HTR-8/SVneo (cell line): ENCODE measurements at regions not wholly inside any gene's neighbourhood (a gene's known extent, or its start where the extent isn't known, plus 50 kb on each side); places are given as distances from the start of the nearest gene placed in this dataset.
A peak's percentile ranks its signal among the peaks of the same experiment; 100 is the strongest.

Experiments used
- DNase-seq: peaks from one replicate; pipeline ENCODE4 v3.0.0; 2011; ENCODE audit warnings: low spot score, mixed read lengths; ENCODE audit not compliant: insufficient read length
- FAIRE-seq: peaks from 2 replicates; lab custom pipeline; 2011; peaks lifted over from hg19 to GRCh38; lab: Jason Lieb, UNC

DNA sequence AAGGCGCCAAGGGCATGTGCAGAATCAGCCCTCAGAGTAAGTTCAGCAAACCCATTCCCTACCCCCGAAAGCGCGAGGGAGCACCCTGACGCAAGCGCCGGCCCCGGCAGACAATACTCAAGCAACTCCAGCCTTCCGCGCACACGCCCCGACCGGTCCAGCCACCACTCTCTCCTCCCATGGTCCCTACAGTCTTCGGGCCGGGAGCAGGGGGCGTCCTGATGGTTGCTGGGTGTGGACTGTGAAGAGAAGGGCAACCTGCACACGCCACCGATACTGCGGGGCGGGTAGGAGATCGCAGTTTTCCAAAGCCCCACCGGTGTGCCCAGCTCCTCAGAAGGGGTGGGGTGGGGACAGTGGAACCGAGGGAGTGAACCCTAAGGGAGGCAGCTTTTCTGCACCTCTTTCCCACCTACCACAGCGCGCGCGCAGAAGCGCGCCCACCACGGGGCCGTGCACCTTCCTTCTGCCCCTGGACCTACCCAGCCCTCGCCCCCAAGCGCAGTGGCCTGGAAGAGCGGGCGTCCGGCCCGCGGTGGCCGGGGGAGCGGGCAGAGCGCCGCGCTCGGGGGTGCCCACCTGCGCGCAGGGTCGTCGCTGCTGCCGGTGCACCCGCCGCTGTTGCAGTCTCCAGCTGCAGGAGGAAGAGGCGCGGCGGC lies 650.2 kb upstream of the DIPK2B start:
- FAIRE-seq: no peak
- DNase-seq: no peak

DNA sequence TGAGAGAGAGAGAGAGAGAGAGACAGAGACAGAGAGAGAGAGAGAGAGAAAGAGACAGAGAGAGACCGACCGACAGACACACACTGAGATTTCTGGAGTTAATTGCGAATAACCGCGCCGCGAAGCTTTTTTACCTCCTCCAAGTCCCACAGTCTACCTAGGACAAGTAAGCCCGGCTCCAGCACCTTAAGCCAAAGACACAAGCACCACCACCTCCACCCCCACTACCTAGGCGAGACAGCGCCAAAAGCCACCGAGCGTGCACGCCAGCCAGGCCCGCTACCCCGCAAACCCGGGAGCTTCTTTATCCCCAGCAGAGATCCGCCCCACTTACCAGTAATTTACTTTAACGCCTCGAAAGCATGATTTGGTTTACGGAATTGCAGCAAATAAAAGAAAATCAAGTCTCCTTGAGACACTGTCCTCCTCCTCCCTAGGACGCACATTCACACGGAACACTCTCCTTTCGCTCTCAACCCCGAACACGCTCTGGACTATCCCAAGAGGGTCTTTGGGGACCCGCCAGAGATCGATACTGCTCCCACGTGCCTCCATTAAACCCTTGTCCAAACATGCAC lies 649.6 kb upstream of the DIPK2B start:
- FAIRE-seq: no peak
- DNase-seq: no peak

DNA sequence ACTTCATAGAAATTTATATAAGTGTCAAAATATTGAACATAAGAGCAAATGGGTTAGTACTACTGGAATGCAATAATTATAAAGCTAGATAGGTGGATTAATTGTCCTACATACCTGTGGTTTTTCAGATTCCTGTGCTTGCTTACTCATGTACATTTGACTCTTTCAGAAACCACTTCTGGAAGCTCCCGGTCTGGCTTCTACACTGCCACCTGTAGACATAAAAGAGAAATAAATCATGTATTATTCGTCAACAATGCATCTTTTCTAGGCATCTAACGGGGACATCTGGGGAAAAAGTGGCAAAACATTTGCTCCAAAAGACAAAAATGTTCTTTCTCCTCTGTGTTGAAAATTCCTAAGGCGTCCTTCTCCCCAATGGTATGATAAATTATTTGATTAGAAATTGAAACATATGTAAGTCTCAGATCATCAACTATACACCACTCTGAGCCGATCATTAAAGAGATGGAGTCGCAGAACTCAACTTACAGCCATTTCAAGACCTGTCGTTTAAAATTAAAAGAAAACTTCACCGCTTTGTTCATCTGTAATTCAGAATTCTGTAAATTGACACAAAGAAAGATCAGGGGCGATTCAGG lies 648.7 kb upstream of the DIPK2B start:
- FAIRE-seq: no peak
- no peak for DNase-seq

DNA sequence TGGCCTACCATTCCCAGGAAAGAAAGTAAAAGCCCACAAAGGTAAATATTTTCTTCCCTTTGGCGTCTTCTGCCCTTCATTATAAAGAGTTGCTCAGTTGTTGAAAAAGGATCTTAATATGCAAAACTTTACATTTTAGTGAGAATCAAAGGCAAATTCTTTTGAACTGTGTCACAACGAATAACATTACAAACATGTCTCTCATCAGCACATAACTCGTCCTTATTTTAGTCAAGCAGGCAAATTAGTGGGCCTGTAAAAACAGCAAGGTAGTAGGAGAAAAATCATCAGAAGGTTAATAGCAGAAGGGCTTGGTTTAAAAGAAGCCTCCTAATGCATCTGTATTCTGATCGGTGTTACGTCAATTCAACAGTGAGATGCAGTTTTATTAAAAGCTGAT lies 647.3 kb upstream of the DIPK2B start:
- FAIRE-seq (no peak), DNase-seq (no peak)

DNA sequence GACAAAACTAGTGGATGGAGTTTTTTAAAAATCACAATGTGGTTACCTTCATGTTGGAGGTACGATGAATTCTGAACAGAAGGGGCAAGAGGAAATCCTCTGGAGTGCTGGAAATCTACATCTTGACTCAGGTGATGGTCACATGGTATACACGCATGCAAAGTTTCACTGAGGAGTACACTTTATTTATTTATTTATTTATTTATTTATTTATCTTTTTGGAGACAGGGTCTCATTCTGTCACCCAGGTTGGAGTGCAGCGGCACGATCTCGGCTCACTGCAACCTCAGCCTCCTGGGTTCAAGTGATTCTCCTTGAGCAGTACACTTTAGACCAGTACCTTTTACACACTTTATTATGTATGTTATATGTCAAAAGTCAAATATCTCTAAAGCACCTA lies 645.7 kb upstream of the DIPK2B start:
- no peak for FAIRE-seq
- DNase-seq: no peak

DNA sequence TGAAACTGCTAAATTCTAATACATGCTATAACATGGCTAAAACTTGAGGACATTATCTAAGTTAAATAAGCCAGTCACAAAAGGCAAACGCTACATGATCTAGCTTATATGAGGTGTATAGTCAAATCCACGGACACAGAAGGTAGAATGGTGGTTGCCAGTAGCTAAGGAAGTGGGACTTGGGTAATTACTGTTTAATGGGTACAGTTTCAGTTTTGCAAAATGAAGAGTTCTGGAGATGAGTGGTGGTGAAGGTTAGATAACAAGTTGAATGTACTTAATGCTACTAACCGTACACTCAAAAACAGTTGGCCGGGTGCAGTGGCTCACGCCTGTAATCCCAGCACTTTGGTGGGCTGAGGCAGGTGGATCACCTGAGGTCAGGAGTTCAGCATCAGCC lies 644.5 kb upstream of the DIPK2B start:
- no peak for FAIRE-seq

DNA sequence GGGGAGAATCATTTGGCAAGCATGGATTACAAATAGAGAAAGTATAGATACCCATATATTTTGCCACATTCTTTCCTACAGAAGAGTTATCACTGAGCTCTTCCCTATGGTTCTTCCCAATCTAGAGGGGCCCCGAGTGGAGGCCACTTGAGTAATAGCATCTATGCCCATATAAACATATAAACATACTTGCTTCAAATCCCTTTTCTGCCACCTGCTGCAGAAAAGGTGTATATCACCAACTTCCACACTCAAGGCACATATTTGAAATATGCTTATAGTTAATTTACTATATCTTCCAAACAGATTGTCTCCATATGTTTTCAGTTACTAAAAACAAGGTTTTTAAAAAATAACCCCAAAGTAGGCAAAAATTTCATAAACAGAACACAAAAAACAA lies 642.8 kb upstream of the DIPK2B start:
- FAIRE-seq: no peak
- no peak for DNase-seq

More for the DNA sequence above, 644.5 kb upstream of the DIPK2B start:
- no peak for DNase-seq

DNA sequence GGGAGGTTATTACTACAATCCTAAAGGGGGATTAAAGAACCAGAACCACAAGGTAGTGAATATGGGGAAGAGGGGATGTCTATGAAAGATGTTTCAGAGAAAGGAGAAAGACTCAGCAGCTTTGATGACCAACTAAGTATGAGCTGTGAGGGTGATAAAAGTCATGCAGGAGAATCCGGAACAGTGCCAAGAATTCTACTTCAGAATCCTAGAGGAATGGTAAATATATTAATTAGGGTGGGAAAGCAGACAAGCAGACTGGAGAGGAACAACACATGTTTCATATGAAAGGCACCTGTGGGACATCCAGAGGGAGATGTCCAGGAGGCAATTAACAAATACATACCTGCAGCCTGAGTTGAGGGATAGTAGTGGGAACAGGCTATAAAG lies 642.2 kb upstream of the DIPK2B start:
- DNase-seq (no peak), FAIRE-seq (no peak)

DNA sequence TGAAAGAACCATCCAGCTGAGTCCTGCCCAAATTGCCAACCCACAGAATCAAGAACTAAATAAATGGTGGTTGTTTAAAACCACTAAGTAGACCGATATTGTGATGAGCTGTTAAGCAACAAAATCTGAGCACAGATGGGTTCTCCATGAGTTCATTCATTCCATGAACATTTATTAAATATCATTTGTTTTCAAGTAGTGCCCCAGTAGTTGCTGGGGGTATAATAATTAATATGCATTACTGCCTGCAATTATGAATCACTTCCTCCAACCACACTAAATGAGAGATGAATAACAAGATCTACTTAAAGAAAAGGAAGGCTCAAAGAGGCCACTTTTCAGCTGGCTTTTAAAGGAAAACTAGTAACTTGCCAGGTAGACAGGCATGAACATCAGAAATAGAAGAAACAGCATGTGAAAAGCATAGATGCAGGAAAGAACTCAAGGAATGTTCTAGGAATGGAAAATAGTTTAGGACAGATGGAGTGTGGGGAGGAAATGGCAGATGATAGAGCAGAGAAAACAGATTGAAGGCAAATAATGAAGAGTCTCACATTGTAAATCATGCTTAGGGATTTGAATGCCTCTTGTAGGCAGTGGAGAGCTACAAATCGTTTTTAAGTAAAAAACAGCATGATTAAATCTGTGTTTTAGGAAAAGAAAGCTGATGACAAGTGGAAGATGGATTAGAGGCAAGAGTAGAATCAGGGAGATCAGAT lies 641.7 kb upstream of the DIPK2B start:
- DNase-seq (no peak), FAIRE-seq (no peak)

DNA sequence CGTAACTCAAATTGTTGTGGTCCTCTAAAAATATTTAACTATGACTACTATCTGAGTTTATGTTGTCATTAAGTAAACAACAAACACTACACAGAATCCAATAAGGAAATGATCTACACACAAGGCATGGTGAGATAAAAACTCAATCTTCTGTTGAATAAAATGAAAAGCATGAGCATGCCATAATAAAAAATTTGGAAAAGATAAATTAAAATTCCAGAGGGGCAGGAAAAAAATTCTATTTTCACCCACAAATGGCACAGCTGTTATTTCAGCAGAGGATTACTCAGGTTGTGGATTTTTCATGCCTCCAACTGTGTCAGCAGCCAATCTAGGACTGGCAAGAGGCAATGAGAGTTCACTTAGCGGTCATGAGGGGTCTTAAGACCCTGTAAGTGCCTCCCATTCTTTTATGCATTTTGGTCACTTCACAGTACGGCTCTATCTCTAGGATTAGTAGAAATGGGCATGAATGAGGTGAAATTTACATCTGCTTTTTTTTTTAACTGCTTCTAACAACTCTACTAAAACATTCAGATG lies 639.8 kb upstream of the DIPK2B start:
- FAIRE-seq (no peak), DNase-seq (no peak)

DNA sequence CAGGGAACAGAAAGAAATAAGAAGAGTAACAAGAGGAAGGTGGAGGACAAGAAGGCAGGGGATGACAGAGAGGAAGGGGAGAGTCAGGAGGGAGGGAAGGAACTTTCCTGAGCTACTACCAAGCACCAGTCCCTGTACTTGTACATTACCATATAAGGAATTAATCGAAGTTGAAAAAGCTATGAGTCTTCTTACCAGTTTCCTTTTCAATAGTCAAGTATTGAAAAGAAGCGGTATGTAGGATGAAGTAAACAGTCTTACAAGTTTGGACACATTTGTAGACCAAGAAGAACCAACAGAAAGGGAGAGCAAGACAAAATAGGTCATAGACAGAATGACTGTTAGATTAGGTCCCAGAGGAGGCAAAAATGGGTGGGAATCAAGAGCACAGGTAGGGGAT lies 629.7 kb upstream of the DIPK2B start:
- DNase-seq (no peak), FAIRE-seq (no peak)

DNA sequence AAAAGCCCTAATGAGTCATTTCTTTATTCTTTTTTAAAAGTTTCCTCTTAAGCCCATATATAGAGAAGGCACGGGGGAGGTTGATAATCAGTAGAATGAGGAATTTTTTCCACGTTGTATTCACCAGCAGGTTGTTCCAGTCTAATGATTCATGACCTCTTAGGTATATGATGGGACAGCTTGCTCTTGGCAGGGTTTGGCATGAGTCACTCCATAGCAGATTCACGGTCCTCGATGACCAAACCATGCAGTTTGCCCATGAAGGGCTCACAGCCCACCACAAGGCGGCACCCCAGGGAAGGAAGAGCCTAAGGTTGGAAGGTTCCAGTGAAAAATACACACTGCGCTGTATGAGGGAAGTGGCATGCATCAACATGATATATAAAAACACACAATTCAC lies 623.8 kb upstream of the DIPK2B start:
- FAIRE-seq: no peak

DNA sequence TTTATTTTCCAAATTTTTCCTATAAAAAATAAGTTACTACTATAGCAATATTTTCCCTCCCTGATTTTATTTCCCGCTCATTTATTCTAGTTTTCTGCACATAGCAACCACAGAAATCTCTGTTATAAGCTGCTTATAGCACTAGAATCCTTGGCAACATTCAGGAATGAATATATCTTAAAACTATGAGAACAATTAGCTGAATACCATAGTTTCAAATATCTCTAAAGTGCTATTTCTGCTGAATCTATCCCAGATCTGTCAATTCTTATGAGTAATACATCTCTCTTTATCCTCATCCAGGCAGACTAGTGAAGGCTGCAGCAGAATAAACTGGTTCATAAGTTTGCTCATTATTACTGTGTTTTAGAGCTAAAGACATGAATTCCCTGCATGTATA lies 622.9 kb upstream of the DIPK2B start:
- FAIRE-seq (no peak), DNase-seq (no peak)

More for the DNA sequence above, 623.8 kb upstream of the DIPK2B start:
- DNase-seq: peak; percentile 61

DNA sequence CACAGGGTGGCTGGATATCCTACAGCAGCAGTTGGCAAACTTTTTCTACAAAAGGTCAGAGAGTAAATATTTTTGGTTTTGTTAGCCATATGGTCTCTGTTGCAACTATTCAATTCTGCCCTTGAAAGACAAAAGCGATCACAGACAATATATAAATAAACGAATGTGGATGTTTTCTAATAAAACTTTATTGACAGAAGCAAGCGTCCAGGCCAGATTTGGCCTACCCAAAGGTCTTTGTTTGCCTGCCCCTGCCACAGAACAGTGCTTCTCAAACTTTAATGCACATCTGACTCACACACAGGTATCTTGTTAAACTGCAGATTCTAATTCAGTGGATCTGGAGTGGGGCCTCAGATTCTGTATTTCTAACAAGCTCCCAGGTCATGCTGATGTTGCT lies 621.4 kb upstream of the DIPK2B start:
- DNase-seq: no peak
- FAIRE-seq: no peak

DNA sequence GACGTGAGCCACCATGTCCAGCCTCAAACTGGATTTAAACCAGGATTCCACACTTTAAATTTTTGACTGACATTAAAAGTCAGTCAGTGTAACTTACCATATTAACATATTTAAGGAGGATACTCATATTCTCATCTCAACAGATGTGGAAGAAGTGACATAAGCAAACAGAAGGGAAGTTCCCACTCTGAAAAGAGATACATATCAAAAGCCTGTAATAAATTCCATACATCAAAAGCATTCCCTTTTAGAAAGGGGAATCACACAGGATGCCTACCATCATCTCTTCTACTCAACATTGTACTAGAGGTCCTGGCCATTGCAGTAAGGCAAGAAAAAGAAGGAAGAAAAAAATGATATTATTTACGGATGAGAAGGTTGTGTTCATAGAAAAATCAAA lies 618.2 kb upstream of the DIPK2B start:
- DNase-seq (no peak), FAIRE-seq (no peak)

DNA sequence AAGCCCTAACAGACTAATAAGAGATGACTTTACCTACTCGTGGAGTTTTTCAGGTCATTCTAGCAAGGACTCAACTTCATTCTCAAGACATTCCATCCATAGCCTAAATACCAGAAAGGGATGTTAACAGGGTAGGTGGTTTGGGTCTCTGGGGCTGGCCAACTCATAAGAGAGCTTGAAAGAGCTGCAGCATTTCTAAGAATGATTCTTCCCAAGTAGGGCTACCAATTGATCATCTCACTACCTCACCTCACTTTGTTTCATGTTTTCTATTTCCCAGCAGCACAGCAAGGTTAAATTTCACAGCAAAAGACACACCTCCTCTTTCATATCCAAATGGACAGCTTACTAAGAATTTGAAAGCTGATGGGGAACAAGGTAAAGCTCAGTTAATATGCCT lies 614.8 kb upstream of the DIPK2B start:
- no peak for FAIRE-seq
- no peak for DNase-seq

DNA sequence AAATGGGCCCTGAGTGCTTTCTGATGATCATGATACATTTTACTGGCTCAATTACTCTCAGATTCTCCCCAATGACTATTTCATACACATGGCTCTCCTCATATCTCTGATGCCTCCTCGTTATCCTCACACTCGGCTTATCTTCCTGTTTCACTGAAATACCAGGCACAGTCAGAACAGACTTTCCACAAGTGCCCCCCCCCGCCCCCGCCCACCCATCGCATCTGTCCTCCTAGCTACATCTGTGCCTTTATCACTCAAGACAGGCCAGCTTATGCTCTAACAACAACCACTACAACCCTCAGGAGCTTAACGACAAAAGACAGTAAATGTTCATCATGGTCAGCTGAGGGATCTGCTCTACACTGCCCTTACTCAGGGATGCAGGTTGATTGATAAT lies 610.6 kb upstream of the DIPK2B start:
- FAIRE-seq: no peak
- no peak for DNase-seq

DNA sequence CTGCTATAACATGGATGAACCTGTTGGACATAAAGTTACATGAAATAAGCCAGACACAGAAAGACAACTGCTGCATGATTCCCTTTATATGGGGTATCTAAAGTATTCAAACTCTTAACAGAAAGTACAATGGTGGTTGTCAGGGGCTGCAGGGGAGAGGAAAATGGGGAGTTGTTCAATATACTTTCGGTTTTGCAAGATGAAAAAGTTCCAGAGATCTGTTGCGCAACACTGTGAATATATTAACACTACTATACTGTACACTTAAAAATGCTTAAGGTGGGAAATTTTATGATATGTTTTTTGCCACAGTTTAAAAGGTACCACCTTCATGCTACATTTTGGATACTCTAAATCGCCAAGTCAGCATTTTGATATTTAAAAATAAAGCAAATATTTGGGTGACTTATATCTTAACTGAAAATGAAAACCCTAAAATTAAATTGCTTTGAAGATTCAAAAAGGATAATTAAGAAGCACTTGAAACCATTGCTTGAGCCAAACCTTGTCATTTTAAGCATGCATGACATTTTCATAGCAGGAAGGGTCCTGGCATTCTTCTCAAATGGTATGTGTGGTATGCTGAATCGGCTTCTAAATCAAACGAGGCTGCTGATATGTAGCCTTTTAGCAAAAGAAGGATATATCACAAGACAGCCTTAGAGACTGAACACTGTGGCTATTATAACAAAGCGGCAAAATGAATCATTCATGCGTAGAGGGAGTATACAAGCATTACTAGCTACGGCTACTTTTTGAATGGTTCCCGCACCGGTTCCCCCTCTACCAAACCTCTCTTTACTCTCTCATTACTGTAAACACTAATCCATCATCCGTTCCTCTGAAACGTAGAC lies 607.1 kb upstream of the DIPK2B start:
- FAIRE-seq (no peak), DNase-seq (peak; percentile 10)

DNA sequence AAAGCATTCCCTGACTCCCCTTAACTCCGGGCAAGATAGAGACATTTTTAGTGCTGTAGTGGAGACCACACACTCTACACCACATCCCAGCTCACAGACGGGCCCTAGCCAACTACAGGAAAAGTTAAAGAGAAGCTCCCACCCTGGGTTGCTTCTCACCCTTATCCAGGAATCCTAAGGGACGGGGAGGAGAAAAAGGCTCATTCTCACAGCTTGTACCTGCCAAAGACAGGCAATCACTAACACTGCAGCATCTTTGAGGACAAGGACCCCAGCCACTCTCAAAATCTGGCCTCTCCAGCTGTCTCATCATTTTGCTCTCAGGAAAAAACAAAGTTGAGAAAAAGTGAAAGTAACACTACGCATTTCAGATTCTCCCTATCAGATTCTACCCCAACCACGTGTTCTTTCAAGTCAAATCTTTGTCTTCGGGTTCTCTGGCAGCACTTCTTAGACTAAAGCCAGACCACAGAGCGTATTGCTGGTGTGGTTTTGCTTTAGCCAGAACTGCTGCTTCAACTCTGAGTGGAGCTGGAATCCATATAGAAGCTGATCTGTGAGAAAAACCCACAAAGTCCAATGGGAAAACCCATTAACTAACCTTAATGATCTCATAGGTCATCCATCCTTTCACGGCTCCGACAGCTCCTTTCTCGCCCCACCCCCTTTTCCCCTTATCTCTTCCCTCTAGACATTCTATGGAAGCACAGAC lies 605.9 kb upstream of the DIPK2B start:
- FAIRE-seq (no peak), DNase-seq (no peak)

DNA sequence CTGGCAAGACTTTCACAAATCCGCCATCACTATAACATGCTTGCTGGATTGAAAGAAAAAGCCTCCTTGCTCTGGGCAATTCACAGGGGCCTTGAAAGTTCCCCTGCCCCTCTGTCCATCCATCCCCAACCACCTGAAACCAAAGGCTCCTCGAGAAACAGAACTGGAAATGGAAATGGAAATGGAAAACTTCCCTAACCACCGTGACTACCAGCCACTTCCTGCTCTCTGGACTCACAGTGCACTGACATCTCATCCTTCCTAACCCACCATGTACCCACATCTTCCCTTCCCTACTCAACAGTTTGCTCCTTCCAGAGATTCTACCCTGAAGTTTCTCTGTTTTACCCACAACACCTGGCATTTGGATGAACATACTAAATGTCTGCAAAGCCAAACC lies 603.6 kb upstream of the DIPK2B start:
- no peak for FAIRE-seq

More for the DNA sequence above, 603.6 kb upstream of the DIPK2B start:
- no peak for DNase-seq
